ENCODE measurements at regions not wholly inside any gene's neighbourhood (a gene's known extent, or its start where the extent isn't known, plus 50 kb on each side); places are given as distances from the start of the nearest gene placed in this dataset.

GRCh38 chr3:3578718-3579117 is 220.5 kb upstream of the LRRN1 start:
- no peaks in the 10 kb centered on the region for H3K9me3 Mint-ChIP-seq
- TF ChIP-seq CTCF (conservative IDR thresholded peaks at IDR 0.05): no peak
- no peaks in the 10 kb centered on the region for H3K27me3 Mint-ChIP-seq (ENCODE audit: low read depth)
- H3K4me3 Mint-ChIP-seq: no peak overlapping the region
- H3K36me3 Mint-ChIP-seq (ENCODE audit: low read depth): no peaks in the 10 kb centered on the region
- no peak overlapping the region for H3K27ac Mint-ChIP-seq (ENCODE audit: unreplicated experiment)
- H3K4me1 Mint-ChIP-seq: no peaks in the 10 kb centered on the region
- no peak for DNase-seq (ENCODE audit: low read depth, low spot score)

- Mint-ChIP-seq H3K4me3 (no peak overlapping the region), H3K4me1 (no peaks in the 10 kb centered on the region), H3K27ac (ENCODE audit: unreplicated experiment) (no peak overlapping the region), H3K9me3 (no peaks in the 10 kb centered on the region), H3K27me3 (ENCODE audit: low read depth) (no peaks in the 10 kb centered on the region), H3K36me3 (ENCODE audit: low read depth) (no peaks in the 10 kb centered on the region)
- TF ChIP-seq CTCF (conservative IDR thresholded peaks at IDR 0.05): no peak
- DNase-seq (ENCODE audit: low read depth, low spot score): no peak
Observed at GRCh38 chr3:3577823-3578222, 221.4 kb upstream of the LRRN1 start.

GRCh38 chr3:3573341-3573740 is 225.9 kb upstream of the LRRN1 start:
- no peak for DNase-seq (ENCODE audit: low read depth, low spot score)
- Mint-ChIP-seq H3K4me3 (no peak overlapping the region), H3K27ac (ENCODE audit: unreplicated experiment) (no peak overlapping the region), H3K36me3 (ENCODE audit: low read depth) (no peaks in the 10 kb centered on the region), H3K9me3 (no peaks in the 10 kb centered on the region), H3K27me3 (ENCODE audit: low read depth) (no peaks in the 10 kb centered on the region), H3K4me1 (no peaks in the 10 kb centered on the region)
- no peak for TF ChIP-seq CTCF (conservative IDR thresholded peaks at IDR 0.05)

- peaks cover 7% of the 10 kb centered on the region for H3K9me3 Mint-ChIP-seq
Observed at GRCh38 chr3:3560591-3561311, 238.5 kb upstream of the LRRN1 start.

GRCh38 chr3:3559786-3560185 is 239.4 kb upstream of the LRRN1 start:
- no peaks in the 10 kb centered on the region for H3K27me3 Mint-ChIP-seq (ENCODE audit: low read depth)
- H3K4me1 Mint-ChIP-seq: no peaks in the 10 kb centered on the region
- H3K27ac Mint-ChIP-seq (ENCODE audit: unreplicated experiment): no peak overlapping the region
- DNase-seq (ENCODE audit: low read depth, low spot score): no peak
- no peaks in the 10 kb centered on the region for H3K36me3 Mint-ChIP-seq (ENCODE audit: low read depth)
- H3K9me3 Mint-ChIP-seq: peaks cover 7% of the 10 kb centered on the region
- TF ChIP-seq CTCF (conservative IDR thresholded peaks at IDR 0.05): no peak
- no peak overlapping the region for H3K4me3 Mint-ChIP-seq

More at GRCh38 chr3:3560591-3561311, 238.5 kb upstream of the LRRN1 start:
- no peak for TF ChIP-seq CTCF (conservative IDR thresholded peaks at IDR 0.05)
- Mint-ChIP-seq H3K36me3 (ENCODE audit: low read depth) (no peaks in the 10 kb centered on the region), H3K27ac (ENCODE audit: unreplicated experiment) (no peak overlapping the region), H3K4me3 (no peak overlapping the region), H3K27me3 (ENCODE audit: low read depth) (no peaks in the 10 kb centered on the region), H3K4me1 (no peaks in the 10 kb centered on the region)
- DNase-seq (ENCODE audit: low read depth, low spot score): no peak
